ENCODE measurements at regions not wholly inside any gene's neighbourhood (a gene's known extent, or its start where the extent isn't known, plus 50 kb on each side); places are given as distances from the start of the nearest gene placed in this dataset.
"Not testable (repeated sequence)": the region's sequence is repeated elsewhere in the genome, so short reads cannot be mapped to it uniquely, and the experiment has no call there.

DNA sequence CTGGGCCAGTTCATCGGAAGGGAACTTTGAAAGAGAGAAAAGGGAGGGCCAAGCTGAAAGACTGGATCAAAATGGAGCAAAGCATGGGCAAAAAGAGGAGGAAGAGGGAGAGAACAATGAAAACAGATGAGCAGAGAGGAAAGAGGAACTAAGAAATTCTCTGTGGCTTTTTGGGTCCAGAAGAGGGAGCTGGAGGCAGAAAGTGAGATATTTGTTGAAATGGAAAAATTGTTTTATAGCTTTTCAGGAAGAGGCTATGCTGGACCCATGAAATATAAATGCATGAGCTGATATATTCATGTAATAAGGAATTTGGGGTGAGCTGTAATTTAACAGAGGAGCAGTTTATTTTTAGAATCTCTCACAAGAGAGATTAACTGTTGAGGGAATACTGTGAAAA, 457.3 kb downstream of the DMAC1 start:
- DNase-seq (ENCODE audit: low spot score), result no peak

- DNase-seq (ENCODE audit: low spot score), result no peak
Measured at GRCh38 chr9:7341571-7341970, 458.0 kb downstream of the DMAC1 start.

DNA sequence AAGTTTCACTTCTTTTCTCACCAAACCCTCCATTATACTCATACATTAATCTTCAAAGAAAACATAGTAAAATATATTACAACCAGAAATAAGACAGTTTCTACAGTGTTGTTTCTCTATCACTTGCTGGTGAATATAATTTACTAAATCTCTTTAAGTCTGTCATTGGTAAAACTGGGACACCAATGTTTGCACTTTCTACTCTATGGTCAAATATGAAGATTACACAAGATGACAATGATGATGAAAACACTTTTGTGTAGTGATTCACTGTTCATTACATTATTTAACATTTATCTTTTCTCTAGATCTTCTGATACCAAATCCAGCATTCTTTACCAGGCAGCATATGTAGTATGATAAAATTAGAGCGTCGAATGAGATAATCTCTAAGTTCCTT, 459.1 kb downstream of the DMAC1 start:
- DNase-seq (ENCODE audit: low spot score), result no peak

DNA sequence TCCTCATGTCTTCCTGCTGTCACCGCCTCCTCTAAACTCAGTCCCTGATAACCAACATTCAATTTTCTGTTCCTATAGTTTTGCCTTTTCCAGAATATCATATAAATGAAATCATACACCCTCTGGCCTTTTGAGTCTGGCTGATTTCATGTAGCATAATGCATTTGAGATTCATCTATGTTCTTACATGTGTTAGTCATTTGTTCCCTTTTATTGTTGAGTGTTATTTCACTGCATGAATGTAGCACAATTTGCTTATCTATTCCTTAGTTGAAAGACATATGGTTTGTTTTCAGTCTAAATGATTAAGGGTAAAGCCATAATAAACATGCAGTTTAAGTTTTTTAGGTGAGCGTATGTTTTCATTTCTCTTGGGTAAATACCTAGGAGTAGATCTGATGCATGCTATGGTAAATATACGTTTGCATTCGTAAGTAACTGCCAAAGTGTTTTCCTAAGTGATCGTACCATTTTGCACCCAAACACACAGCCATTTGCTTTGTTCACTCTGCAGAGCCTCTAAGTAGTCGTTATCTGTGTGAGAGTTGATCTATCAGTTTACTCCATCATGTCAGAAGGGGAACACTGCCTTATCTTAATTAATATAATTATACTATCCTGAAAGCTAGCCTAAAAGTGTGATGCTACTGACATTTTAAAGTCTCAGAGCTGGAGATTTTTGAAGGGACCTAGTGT, 460.8 kb downstream of the DMAC1 start:
- DNase-seq (ENCODE audit: low spot score), result no peak

GRCh38 chr9:7336356-7337065, 463.1 kb downstream of the DMAC1 start:
- DNase-seq (ENCODE audit: low spot score), result no peak

DNA sequence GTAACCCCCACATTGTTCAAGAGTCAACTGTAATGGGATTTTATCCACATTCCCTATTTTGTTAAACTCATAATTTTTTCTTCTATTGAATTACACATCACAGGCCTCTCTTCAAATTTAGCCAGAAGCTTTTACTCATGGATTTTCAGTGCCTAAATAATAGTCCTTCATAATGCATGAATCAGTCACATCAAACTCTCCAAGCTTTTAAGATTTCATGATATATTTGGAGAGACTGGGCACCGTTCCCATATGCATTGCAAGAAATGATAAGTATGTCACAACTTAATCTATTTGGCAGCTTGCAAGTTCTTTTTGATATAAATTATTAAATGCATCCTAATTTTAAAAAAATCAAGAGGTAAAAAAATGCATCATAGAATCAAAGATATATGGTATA, 465.9 kb downstream of the DMAC1 start:
- DNase-seq (ENCODE audit: low spot score), result no peak

GRCh38 chr9:7332780-7333179, 466.8 kb downstream of the DMAC1 start:
- DNase-seq (ENCODE audit: low spot score), result no peak

DNA sequence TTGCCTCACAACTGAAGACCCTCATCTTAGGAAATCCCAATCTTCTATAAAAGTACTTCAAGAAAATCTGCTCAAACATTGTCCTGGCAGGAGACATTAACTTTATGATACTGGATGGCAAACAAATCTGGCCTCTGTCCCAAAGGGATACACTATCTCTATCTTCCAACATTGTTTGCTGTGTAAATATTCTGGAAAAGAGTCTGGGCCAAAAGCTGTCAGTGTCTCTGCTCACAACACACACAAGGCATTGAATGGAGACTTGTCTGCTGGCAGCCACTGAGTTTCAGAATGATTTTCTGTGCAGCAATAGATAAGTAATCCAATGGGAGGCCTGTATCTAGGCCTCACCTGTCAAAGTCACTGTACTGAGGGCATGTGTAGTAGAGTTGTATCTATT, 471.1 kb downstream of the DMAC1 start:
- no peak for DNase-seq (ENCODE audit: low spot score)

GRCh38 chr9:7325995-7326394, 473.6 kb downstream of the DMAC1 start:
- DNase-seq (ENCODE audit: low spot score), result no peak

- DNase-seq (ENCODE audit: low spot score), result no peak
Measured at GRCh38 chr9:7324152-7324598, 475.4 kb downstream of the DMAC1 start.

- DNase-seq (ENCODE audit: low spot score), result no peak
Measured at GRCh38 chr9:7320841-7321240, 478.7 kb downstream of the DMAC1 start.

DNA sequence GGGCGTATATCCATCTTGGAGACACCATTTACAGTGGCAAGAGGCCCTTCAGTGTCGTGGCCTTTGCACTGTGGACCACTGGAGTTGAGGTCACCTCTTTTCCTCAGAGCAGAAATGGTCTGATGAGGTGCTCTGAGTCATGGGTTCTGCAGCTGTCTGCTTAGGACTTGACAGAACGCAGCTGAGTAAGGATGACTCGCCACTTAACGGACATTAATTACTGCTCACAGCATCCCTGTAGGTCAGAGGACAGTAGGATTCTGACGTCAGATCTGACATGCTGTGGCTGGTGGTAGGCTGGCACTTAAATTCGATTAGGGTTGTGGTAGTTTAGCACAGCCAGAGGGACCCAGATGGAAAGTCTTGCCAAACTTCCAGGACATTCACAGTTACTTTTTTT, 479.4 kb downstream of the DMAC1 start:
- peak; percentile 72 for DNase-seq (ENCODE audit: low spot score)

GRCh38 chr9:7318920-7319319, 480.7 kb downstream of the DMAC1 start:
- no peak for DNase-seq (ENCODE audit: low spot score)

- DNase-seq (ENCODE audit: low spot score), result no peak
Measured at GRCh38 chr9:7316967-7317366, 482.6 kb downstream of the DMAC1 start.

- no peak for DNase-seq (ENCODE audit: low spot score)
Measured at GRCh38 chr9:7316166-7316795, 483.3 kb downstream of the DMAC1 start.

- DNase-seq (ENCODE audit: low spot score), result no peak
Measured at GRCh38 chr9:7315746-7316145, 483.8 kb downstream of the DMAC1 start.

- DNase-seq (ENCODE audit: low spot score), result no peak
Measured at GRCh38 chr9:7315116-7315515, 484.5 kb downstream of the DMAC1 start.

DNA sequence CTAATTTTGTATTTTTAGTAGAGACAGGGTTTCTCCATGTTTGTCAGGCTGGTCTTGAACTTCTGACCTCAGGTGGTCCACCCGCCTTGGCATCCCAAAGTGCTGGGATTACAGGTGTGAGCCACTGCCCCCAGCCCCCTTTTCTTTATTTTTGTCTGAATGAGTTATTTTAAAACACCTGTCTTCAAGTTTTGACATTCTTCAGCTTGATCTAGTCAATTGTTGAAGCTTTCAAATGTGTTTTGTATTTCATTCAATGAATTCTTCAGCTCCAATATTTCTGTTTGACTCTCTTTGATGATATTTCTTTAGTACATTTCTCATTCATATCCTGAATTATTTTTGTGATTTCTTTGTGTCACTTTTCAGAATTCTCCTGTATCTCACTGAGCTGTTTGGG, 486.2 kb downstream of the DMAC1 start:
- no peak for DNase-seq (ENCODE audit: low spot score)

- not testable (repeated sequence) for DNase-seq (ENCODE audit: low spot score)
Measured at GRCh38 chr9:7309051-7309450, 490.5 kb downstream of the DMAC1 start.

DNA sequence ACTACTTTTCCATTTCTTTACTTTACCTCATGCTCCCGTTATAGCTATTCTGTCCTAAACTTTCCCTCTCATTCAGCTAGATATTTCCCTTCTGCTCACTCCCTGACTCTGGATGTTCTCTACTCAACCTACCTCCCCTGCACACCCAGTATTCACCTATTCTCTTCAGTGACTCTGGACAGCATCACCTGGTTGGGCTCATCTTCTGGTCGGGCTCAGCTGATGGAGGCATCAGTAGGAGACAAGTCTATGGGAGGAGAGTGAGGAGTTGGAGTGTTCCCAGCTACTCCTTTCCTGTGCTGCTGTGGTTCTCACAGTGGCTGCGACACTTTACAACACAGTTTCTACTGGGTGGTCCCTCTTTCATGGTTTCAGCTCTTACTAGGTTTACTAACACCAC, 493.9 kb downstream of the DMAC1 start:
- DNase-seq (ENCODE audit: low spot score), result no peak

DNA sequence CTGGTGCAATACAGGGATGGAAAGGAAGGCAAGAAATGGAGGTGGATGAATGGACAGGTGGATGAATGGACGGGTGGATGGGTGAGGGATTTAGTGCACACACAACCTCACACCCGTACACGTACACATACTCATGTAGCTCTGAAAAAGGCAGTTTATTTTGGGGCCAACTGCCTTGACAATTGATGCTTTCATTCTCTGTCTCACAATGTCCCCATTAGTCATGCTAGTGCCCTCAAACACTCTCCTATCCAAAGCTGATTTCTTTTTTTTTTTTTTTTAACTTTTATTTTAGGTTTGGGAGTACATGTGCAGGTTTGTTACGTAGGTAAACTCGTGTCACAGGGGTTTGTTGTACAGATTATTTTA, 495.0 kb downstream of the DMAC1 start:
- no peak for DNase-seq (ENCODE audit: low spot score)

- no peak for DNase-seq (ENCODE audit: low spot score)
Measured at GRCh38 chr9:7303907-7304626, 495.5 kb downstream of the DMAC1 start.

DNA sequence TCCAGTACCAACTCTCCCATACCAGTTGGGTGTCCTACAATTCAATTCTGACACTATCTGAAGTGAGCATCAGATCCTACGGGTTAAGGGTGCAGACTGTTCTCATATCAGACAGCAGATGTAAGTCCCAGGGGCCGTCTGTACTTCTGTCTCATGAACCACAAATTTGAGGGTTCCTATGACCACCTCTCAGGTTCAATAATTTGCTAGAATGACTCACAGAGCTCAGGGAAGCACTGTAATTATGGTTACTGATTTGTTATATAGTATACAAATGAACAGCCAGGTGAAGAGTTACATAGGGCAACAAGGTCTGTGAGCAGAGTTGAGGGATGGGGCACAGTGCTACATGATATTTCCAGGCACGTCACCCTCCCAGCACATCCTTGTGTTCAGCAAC, 499.1 kb downstream of the DMAC1 start:
- no peak for DNase-seq (ENCODE audit: low spot score)
